HG02973 (cell line): ENCODE measurements at regions not wholly inside any gene's neighbourhood (a gene's known extent, or its start where the extent isn't known, plus 50 kb on each side); places are given as distances from the start of the nearest gene placed in this dataset.

Experiments used
- ATAC-seq: cut with Tn5 transposase; IDR thresholded peaks from one replicate; pipeline ENCODE4 v1.9.1; 2021; ENCODE audit warnings: moderate library complexity; ENCODE audit not compliant: unreplicated experiment

DNA sequence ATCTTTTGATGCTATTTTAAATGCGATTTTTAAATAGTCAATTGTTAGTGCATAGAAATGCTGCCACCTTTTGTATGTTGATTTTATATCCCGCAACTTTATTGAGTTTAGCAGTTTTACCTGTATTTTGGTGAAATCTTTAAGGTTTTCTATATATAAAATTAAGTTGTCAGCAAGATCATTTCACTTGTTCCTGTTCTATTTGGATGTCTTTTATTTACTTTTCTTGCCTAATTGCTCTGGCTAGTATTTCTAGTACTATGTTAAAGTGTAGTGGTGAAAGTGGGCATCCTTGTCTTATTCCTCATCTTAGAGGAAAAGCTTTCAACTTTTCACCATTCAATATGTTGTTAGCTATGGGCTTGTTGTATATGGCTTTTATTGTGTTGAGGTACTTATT lies 813.3 kb upstream of the CELF2 start:
- ATAC-seq = no peak

GRCh38 chr10:10205906-10206305 lies 811.8 kb upstream of the CELF2 start:
- no peak for ATAC-seq

DNA sequence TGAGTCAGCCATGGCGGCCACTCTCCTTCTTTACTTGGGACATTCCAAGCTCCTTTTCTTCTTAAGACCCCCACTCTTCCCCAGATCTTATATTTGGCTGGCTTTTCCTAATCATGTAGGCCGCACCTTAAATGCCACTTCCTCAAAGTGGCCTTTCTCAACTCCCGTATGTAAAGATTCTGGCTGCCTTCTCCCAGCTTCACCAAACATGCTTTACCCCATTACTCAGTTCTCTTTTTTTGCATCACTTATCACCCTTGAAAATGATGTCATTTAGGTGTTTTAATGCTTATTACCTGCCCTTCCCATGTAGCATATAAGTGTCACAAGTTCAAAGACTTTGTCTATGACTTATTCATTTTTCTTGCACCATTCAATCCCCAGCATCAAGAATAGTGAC lies 810.1 kb upstream of the CELF2 start:
- no peak for ATAC-seq

- ATAC-seq = no peak
Observed at GRCh38 chr10:10208196-10208595, 809.5 kb upstream of the CELF2 start.

GRCh38 chr10:10209167-10209566 lies 808.5 kb upstream of the CELF2 start:
- ATAC-seq = no peak

DNA sequence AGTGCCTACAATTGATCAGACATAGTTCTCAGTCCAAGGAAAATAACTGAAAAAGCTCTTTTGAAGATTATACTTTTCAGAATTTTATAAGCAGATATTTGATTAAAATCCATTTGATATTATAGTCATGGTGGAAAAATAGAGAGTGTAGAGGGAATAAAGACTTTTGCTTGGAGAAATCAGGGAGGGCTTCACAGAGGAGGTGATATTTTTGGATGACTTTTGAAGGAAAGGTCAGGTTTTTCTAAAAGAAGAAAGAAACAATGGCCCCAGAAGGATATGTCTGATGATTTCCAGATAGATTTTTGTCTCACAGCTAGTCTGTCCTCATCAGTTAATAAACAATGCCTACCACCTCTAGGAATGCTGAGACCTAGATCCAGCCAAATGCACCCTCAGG lies 806.3 kb upstream of the CELF2 start:
- ATAC-seq = no peak

GRCh38 chr10:10213237-10213636 lies 804.4 kb upstream of the CELF2 start:
- peak; percentile 86 for ATAC-seq

DNA sequence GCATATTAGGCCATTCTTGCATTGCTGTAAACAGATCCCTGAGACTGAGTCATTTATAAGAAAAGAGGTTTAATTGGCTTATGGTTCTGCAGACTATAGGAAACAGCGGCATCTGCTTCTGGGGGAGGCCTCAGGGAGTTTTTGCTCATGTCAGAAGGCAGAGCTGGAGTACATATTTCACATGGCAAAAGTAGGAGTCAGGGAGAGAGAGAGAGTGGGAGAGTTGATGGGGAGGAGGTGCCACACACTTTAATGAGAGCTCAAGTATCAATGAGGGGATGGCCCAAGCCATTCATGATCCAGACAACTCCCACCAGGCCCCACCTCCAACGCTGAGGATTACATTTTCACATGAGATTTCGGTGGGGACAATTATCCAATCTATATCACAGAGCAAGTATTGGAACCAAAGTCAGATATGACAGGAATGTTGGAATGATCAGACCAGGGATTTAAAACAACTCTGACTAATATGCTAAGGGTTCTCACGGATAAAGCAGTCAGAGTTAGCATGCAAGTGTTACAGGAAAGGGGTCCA lies 795.3 kb upstream of the CELF2 start:
- no peak for ATAC-seq

- no peak for ATAC-seq
Observed at GRCh38 chr10:10223131-10223530, 794.5 kb upstream of the CELF2 start.

DNA sequence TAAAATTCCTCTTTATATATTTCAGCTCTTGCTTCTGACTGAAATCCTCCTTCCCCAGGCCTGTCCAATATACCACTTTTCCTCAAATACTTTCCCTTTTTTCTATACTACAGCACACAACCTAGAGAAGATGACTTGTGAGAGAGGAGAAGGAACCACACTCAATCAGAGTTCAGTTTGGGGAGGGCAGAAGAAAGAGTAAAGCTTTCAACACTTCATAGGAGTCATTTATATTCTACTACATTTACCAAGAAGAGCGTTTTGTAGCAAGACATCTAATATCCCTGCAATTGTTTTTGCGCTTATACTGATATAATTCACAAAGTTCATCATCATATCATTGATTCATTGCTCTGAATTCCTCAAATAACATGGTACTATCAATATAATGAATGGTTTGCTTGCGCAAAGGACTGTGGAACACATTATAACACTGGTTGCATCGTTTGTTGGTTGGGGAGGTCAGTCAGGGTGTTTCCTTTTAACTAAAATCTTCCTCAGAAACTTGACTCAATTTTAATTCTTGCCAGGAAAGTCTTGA lies 792.5 kb upstream of the CELF2 start:
- ATAC-seq = no peak

DNA sequence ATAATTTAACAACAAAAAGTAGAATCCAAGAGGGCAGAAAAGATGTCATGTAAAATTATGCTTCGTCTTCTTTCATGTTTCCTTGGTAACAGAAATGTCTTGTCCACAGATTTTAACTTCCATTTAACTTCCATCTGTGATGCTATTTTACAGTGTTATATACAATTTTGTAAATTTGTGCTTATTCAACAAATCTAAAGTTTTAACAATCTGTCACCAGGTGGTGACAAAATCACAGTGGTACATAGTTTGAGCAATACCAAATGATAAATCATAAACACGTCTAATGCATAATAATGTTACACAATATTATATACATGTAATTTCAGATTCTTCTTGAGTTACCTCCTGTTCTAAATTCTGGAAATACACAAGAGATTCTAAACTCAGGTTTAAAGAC lies 784.4 kb upstream of the CELF2 start:
- ATAC-seq = no peak

DNA sequence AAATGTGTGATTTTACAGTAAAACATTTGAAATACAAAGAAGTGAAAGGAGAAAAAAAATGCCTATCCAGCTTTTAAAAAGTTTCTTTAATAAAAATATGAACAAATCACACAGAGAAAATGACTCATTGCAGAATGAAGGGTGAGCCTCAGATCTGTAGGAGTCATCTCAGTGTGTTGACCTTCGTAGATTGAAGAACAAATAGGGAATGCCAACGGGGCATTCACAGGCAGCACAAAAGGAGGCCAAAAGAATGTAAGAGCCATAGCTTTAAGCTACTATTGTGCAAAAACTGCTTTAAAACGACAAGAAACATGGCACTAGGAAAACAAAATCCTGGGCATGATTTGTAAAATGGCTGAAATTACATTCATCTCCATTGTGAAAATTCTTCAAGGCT lies 782.7 kb upstream of the CELF2 start:
- no peak for ATAC-seq

DNA sequence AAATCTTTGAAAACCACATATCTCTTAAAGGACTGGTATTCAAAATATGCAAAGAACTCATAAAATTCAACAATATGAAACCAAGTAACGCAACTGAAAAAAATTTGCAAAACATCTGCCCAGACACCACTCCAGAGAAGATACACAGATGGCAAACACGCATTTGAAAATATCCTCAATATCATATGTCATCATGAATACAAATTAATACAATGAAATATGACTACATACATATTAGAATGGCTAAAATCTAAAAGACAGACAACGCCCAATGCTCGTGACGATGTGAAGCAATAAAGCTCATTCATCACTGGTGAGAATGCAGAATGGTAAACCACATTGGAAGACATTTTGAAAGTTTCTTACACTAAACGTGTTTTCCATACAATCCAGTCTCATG lies 770.1 kb upstream of the CELF2 start:
- no peak for ATAC-seq

GRCh38 chr10:10256860-10257259 lies 760.8 kb upstream of the CELF2 start:
- ATAC-seq = no peak

GRCh38 chr10:10259013-10259412 lies 758.7 kb upstream of the CELF2 start:
- no peak for ATAC-seq

- ATAC-seq = no peak
Observed at GRCh38 chr10:10270126-10271050, 747.3 kb upstream of the CELF2 start.

DNA sequence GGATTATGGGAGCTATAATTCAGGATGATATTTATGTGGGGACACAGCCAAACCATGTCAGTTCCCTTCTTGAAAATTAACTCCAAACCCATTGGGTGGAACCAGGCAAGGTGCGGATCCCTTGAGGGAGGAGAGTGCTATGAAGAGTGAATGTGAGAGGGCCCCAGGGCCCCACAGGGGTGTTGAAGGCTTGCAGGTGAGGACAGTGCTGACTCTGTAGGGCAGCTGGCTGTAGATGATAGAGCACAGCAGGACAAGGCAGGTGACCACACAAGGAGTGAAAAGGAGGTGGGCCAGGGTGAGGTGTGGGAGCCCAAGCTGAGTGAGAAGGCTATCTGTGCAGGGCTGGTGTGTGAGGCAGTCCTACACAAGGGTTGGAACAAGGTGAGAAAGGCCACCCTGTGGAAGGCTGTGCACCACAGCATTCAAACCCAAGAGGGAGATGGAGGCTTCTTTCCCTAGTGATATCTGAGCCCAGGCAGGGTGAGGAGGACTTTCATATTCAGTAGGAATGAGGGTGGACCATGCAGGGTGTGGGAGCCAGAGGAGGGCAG lies 746.0 kb upstream of the CELF2 start:
- ATAC-seq = no peak

GRCh38 chr10:10273661-10274060 lies 744.0 kb upstream of the CELF2 start:
- ATAC-seq = no peak

GRCh38 chr10:10279906-10280305 lies 737.8 kb upstream of the CELF2 start:
- no peak for ATAC-seq

- no peak for ATAC-seq
Observed at GRCh38 chr10:10292501-10292900, 725.2 kb upstream of the CELF2 start.

- ATAC-seq = no peak
Observed at GRCh38 chr10:10293041-10293440, 724.6 kb upstream of the CELF2 start.

DNA sequence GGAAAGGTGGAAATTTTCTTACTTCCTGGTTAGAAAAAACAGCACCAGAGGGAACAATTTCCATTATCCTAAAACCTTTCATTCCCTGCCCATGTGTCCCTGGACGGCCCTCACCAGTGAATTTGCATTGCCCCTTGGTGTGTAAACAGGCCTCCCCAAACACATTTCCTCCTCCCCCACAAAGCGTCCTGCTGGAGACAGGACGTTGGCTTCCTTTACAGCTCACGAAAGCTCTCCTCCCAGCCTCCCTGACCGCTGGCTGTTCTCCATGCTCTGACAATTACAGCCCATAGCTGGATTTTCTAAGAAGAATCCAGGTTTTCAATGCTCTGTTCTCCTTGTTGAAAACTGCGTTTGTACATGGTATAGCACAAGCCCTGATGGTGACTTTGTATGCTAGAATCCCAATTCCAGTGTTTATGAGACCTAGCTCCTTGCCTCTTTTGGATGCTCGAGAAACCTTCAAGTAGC lies 724.2 kb upstream of the CELF2 start:
- ATAC-seq = no peak
